HCT116 (cell line): ENCODE measurements at regions not wholly inside any gene's neighbourhood (a gene's known extent, or its start where the extent isn't known, plus 50 kb on each side); places are given as distances from the start of the nearest gene placed in this dataset.

ENCODE experiments used
- ATAC-seq: fragments of 200-7000 bp; cut with Tn5 transposase; 2 replicates; pipeline ENCODE4 v1.9.1; 2020; ENCODE audit warnings: mild to moderate bottlenecking, moderate library complexity
- BruUV-seq: library from RNA; stranded (reverse); fragments of 400-500 nt; replicated peaks from 2 replicates; lab custom pipeline; 2021; lab: Mats Ljungman, UMichigan
- CTCF ChIA-PET: fragments of 300-600 bp; sonication (Branson Sonifier 250); formaldehyde crosslinking; loops from one replicate; lab custom pipeline; 2021; ENCODE audit warnings: antibody characterized with exemption; lab: Charles Lee
- POLR2A ChIA-PET: fragments of 300-600, 350-600 bp; sonication (Branson Sonifier 250); formaldehyde crosslinking; loops from one replicate; lab custom pipeline; 2021; ENCODE audit warnings: antibody characterized with exemption; lab: Charles Lee
- RAD21 ChIA-PET, 2 experiments: fragments of 300-600 bp; sonication (Branson Sonifier 250); formaldehyde crosslinking; loops; one replicate each; lab custom pipeline; 2023; ENCODE audit warnings: low total read pairs in 2 of 2; ENCODE audit not compliant: uncharacterized antibody in 2 of 2, unreplicated experiment in 2 of 2, low non-redundant PET in 1 of 2; lab: Charles Lee
- DNase-seq: peaks from one replicate; pipeline ENCODE4 v3.0.0-alpha.2; 2010; ENCODE audit warnings: low read depth, low spot score
- H2AFZ ChIP-seq: fragments of 200-600 bp; shearing (Covaris generic), sonication (generic); 2 replicates; pipeline ENCODE4 v1.6.1; 2017; ENCODE audit warnings: low read depth, mixed run types, mixed read lengths, antibody characterized with exemption, low read length; ENCODE audit not compliant: poor library complexity, severe bottlenecking
- H3K27ac ChIP-seq: 2 replicates; pipeline ENCODE4 v1.5.1; 2012; ENCODE audit warnings: low read depth, low read length
- H3K27me3 ChIP-seq: fragments of 200-600 bp; sonication (generic); 2 replicates; pipeline ENCODE4 v1.6.1; 2016; ENCODE audit warnings: mixed run types, low read length, mixed read lengths; ENCODE audit not compliant: insufficient read depth
- H3K36me3 ChIP-seq, 2 experiments: fragments of 200-500 bp in 1 of 2; fragments of 200-600 bp in 1 of 2; sonication (Bioruptor generic) in 1 of 2; sonication (generic) in 1 of 2; 2 replicates each; pipeline versions ENCODE4 v1.5.1 to v1.6.1; 2014 to 2016; ENCODE audit warnings: low read length in 2 of 2, inconsistent platforms in 1 of 2, mixed read lengths in 1 of 2, mixed run types in 1 of 2; ENCODE audit not compliant: insufficient read depth in 2 of 2, control insufficient read depth in 1 of 2
- H3K4me1 ChIP-seq, 2 experiments: fragments of 200-600 bp in 1 of 2; sonication (generic) in 1 of 2; 2 replicates each; pipeline versions ENCODE4 v1.5.1 to v1.6.1; 2012 to 2017; ENCODE audit warnings: low read length in 2 of 2, inconsistent platforms in 1 of 2, mild to moderate bottlenecking in 1 of 2, mixed read lengths in 1 of 2, mixed run types in 1 of 2, moderate library complexity in 1 of 2; ENCODE audit not compliant: insufficient read depth in 2 of 2, control insufficient read depth in 1 of 2
- H3K4me2 ChIP-seq: fragments of 200-600 bp; sonication (generic); 2 replicates; pipeline ENCODE4 v1.6.1; 2017; ENCODE audit warnings: mixed run types, low read length, mixed read lengths
- H3K4me3 ChIP-seq, 2 experiments: fragments of 200-600 bp in 1 of 2; sonication (generic) in 1 of 2; replicated peaks in 1 of 2; 2 replicates each; pipeline ENCODE4 v1.5.1; 2011 to 2016; ENCODE audit warnings: low read length in 2 of 2, control low read depth in 1 of 2, low read depth in 1 of 2, mild to moderate bottlenecking in 1 of 2, mixed read lengths in 1 of 2, mixed run types in 1 of 2
- H3K79me2 ChIP-seq: fragments of 200-600 bp; sonication (generic); 2 replicates; pipeline ENCODE4 v1.6.1; 2017; ENCODE audit warnings: mild to moderate bottlenecking, mixed run types, low read length, moderate library complexity, mixed read lengths; ENCODE audit not compliant: insufficient read depth
- H3K9ac ChIP-seq: fragments of 200-600 bp; sonication (generic); 2 replicates; pipeline ENCODE4 v1.6.1; 2016; ENCODE audit warnings: low read length, mixed read lengths
- H3K9me2 ChIP-seq: fragments of 200-600 bp; sonication (generic), shearing (Covaris generic); 2 replicates; pipeline ENCODE4 v1.6.1; 2017; ENCODE audit warnings: mixed run types, mild to moderate bottlenecking, moderate library complexity; ENCODE audit not compliant: insufficient read depth
- H3K9me3 ChIP-seq, 2 experiments: fragments of 200-500 bp in 1 of 2; fragments of 200-600 bp in 1 of 2; sonication (Bioruptor generic) in 1 of 2; sonication (generic) in 1 of 2; 2 replicates each; pipeline ENCODE4 v1.6.1; 2014 to 2017; ENCODE audit warnings: low read length in 2 of 2, mixed read lengths in 2 of 2, inconsistent platforms in 1 of 2, low read depth in 1 of 2, mild to moderate bottlenecking in 1 of 2, mixed run types in 1 of 2, moderate library complexity in 1 of 2; ENCODE audit not compliant: control insufficient read depth in 1 of 2, insufficient read depth in 1 of 2
- H4K20me1 ChIP-seq: fragments of 200-600 bp; sonication (generic), shearing (Covaris generic); 2 replicates; pipeline ENCODE4 v1.6.1; 2017; ENCODE audit warnings: mixed run types, mild to moderate bottlenecking, moderate library complexity; ENCODE audit not compliant: insufficient read depth
- ATF3 ChIP-seq: IDR thresholded peaks from 2 replicates; pipeline ENCODE4 v1.6.1; 2012
- CBX3 ChIP-seq: IDR thresholded peaks from 2 replicates; pipeline ENCODE4 v1.6.1; 2012; ENCODE audit warnings: low read depth
- CEBPB ChIP-seq: IDR thresholded peaks from 2 replicates; pipeline ENCODE4 v1.6.1; 2012; ENCODE audit warnings: low read depth
- CTCF ChIP-seq, 3 experiments: fragments of 200-600 bp in 1 of 3; sonication (generic) in 1 of 3; IDR thresholded peaks in 2 of 3; conservative IDR thresholded peaks in 1 of 3; 2 replicates each; pipeline ENCODE4 v1.5.1; 2012 to 2017; ENCODE audit warnings: low read depth in 2 of 3, low read length in 2 of 3, antibody characterized with exemption in 1 of 3, borderline replicate concordance in 1 of 3, control low read depth in 1 of 3, mild to moderate bottlenecking in 1 of 3, mixed read lengths in 1 of 3, mixed run types in 1 of 3, moderate library complexity in 1 of 3; ENCODE audit not compliant: insufficient read depth in 1 of 3
- EGR1 ChIP-seq: IDR thresholded peaks from 2 replicates; pipeline ENCODE4 v1.6.1; 2012; ENCODE audit warnings: low read depth
- ELF1 ChIP-seq: IDR thresholded peaks from 2 replicates; pipeline ENCODE4 v1.6.1; 2012; ENCODE audit warnings: low read depth, borderline replicate concordance
- EZH2phosphoT487 ChIP-seq: fragments of 200-600 bp; IDR thresholded peaks from 2 replicates; pipeline ENCODE4 v1.6.1; 2018; ENCODE audit warnings: antibody characterized with exemption, borderline replicate concordance
- FOSL1 ChIP-seq: IDR thresholded peaks from 2 replicates; pipeline ENCODE4 v1.6.1; 2012; ENCODE audit warnings: low read depth
- JUND ChIP-seq: IDR thresholded peaks from 2 replicates; pipeline ENCODE4 v1.6.1; 2012
- POLR2AphosphoS5 ChIP-seq: IDR thresholded peaks from 2 replicates; pipeline ENCODE4 v1.6.1; 2011; ENCODE audit warnings: mild to moderate bottlenecking, low read depth, low read length, moderate library complexity
- RAD21 ChIP-seq: IDR thresholded peaks from 2 replicates; pipeline ENCODE4 v1.6.1; 2012; ENCODE audit warnings: low read depth, mild to moderate bottlenecking
- SP1 ChIP-seq: IDR thresholded peaks from 2 replicates; pipeline ENCODE4 v1.6.1; 2012; ENCODE audit warnings: low read depth
- SRF ChIP-seq: IDR thresholded peaks from 2 replicates; pipeline ENCODE4 v1.6.1; 2012; ENCODE audit warnings: low read depth
- TCF7L2 ChIP-seq: IDR thresholded peaks from 2 replicates; pipeline ENCODE4 v1.7.0; 2011; ENCODE audit warnings: borderline replicate concordance, inconsistent platforms; ENCODE audit not compliant: insufficient read depth, insufficient read length; ENCODE audit errors: extremely low read depth
- YY1 ChIP-seq: IDR thresholded peaks from 2 replicates; pipeline ENCODE4 v1.6.1; 2011; ENCODE audit warnings: low read length, low read depth, moderate library complexity, mild to moderate bottlenecking; ENCODE audit not compliant: insufficient replicate concordance; ENCODE audit errors: extremely low read depth
- ZNF274 ChIP-seq: fragments of 200-500 bp; sonication (Bioruptor generic); IDR thresholded peaks from 2 replicates; pipeline ENCODE4 v1.6.1; 2014; ENCODE audit warnings: mild to moderate bottlenecking, low read depth, low read length, inconsistent platforms
- intact Hi-C: fragments of 100-400 bp; cut with micrococcal nuclease; formaldehyde crosslinking; loops from 2 replicates; pipeline ENCODE4 v1.10.0; 2022
- TF ChIP-seq, protein P1 (sequence below): IDR thresholded peaks from 2 replicates; pipeline ENCODE4 v1.6.1; 2012
- TF ChIP-seq, protein P2 (sequence below): IDR thresholded peaks from 2 replicates; pipeline ENCODE4 v1.6.1; 2012; ENCODE audit warnings: low read depth

GRCh38 chr17:13302419-13302818 is 284.6 kb upstream of the ELAC2 start:
- Histone ChIP-seq H3K27ac (no peak overlapping the region), H3K36me3 (no peaks in the 10 kb centered on the region), H3K9ac (no peak overlapping the region), H3K4me3 (no peak overlapping the region), H3K79me2 (no peaks in the 10 kb centered on the region), H3K9me2 (no peaks in the 10 kb centered on the region), H3K27me3 (no peaks in the 10 kb centered on the region), H4K20me1 (no peaks in the 10 kb centered on the region), H3K4me1 (0 out of 4 replicates have a peak, but pooled peaks cover 0 to 3% of the 10 kb centered on the region in 2 experiments), H3K4me2 (no peak overlapping the region), H3K9me3 (no peaks in the 10 kb centered on the region), H2AFZ (no peak overlapping the region)
- DNase-seq (no peak), ATAC-seq (no peak)
- BruUV-seq: no TSS peak
- intact Hi-C loops: no loop called here
- POLR2A ChIA-PET: no interaction called here
- RAD21 ChIA-PET: no interaction called here
- CTCF ChIA-PET: no interaction called here
- TF ChIP-seq CEBPB (no peak), RAD21 (no peak), ATF3 (no peak), EGR1 (no peak), FOSL1 (no peak), ELF1 (no peak), ZNF274 (no peak), SRF (no peak), TCF7L2 (no peak), CBX3 (no peak), SP1 (no peak), EZH2phosphoT487 (no peak), JUND (no peak), POLR2AphosphoS5 (no peak), YY1 (no peak), CTCF (IDR thresholded peaks at IDR 0.05 in 2 of 3, conservative IDR thresholded peaks at IDR 0.05 in 1 of 3; ENCODE audit: borderline replicate concordance in 1 of 3, insufficient read depth in 1 of 3, low read depth in 2 of 3, low read length in 2 of 3) (no peak)
- TF ChIP-seq, protein P1, sequence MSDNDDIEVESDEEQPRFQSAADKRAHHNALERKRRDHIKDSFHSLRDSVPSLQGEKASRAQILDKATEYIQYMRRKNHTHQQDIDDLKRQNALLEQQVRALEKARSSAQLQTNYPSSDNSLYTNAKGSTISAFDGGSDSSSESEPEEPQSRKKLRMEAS: no peak
- TF ChIP-seq, protein P2, sequence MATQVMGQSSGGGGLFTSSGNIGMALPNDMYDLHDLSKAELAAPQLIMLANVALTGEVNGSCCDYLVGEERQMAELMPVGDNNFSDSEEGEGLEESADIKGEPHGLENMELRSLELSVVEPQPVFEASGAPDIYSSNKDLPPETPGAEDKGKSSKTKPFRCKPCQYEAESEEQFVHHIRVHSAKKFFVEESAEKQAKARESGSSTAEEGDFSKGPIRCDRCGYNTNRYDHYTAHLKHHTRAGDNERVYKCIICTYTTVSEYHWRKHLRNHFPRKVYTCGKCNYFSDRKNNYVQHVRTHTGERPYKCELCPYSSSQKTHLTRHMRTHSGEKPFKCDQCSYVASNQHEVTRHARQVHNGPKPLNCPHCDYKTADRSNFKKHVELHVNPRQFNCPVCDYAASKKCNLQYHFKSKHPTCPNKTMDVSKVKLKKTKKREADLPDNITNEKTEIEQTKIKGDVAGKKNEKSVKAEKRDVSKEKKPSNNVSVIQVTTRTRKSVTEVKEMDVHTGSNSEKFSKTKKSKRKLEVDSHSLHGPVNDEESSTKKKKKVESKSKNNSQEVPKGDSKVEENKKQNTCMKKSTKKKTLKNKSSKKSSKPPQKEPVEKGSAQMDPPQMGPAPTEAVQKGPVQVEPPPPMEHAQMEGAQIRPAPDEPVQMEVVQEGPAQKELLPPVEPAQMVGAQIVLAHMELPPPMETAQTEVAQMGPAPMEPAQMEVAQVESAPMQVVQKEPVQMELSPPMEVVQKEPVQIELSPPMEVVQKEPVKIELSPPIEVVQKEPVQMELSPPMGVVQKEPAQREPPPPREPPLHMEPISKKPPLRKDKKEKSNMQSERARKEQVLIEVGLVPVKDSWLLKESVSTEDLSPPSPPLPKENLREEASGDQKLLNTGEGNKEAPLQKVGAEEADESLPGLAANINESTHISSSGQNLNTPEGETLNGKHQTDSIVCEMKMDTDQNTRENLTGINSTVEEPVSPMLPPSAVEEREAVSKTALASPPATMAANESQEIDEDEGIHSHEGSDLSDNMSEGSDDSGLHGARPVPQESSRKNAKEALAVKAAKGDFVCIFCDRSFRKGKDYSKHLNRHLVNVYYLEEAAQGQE: no peak
